ENCODE measurements at regions not wholly inside any gene's neighbourhood (a gene's known extent, or its start where the extent isn't known, plus 50 kb on each side); places are given as distances from the start of the nearest gene placed in this dataset.
"Not testable (repeated sequence)": the region's sequence is repeated elsewhere in the genome, so short reads cannot be mapped to it uniquely, and the experiment has no call there.

DNA sequence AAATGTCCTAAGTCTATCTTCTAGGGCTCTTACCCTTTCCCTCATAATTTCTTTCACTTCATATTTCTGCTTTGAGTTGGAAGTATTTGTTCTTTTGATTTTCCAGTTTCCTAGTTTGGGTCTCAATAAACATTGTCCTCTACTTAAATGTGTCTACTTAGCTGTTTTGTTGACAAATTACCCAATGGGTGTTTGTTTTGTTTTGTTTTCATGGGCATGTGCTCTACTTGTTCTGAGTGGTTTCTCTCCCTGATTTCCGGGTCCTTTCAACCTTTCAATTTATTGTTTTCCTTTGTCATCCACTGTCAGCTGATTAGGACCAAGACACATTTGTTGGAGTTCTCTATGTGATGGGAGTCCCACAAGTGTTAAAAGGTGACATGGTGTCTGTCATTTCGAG, 1181.4 kb downstream of the RPA4 start:
- no peak for DNase-seq

DNA sequence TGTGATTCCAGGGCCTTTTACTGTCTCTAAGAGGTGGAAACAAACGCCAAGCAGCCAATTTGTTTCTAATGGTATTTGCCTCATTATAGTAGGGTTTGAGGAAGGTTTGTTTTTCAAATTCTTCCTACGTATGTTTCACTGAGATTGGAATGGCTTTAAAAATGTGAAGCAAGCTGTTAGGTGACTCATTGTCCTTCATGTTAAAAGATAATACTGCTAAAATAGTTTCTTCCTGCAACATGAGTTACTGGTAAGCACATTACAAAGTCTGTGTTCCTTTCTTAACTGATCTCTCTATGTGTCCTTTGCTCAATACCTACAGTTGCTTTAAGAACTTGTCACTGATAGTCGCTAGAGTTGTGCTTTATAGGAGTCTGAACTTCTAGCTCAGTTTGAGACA, 1183.9 kb downstream of the RPA4 start:
- DNase-seq, result peak; percentile 46

GRCh38 chrX:98068024-98068580, 1184.4 kb downstream of the RPA4 start:
- no peak for DNase-seq

- no peak for DNase-seq
Measured at GRCh38 chrX:98071331-98071730, 1187.6 kb downstream of the RPA4 start.

- DNase-seq, result no peak
Measured at GRCh38 chrX:98077440-98077839, 1193.7 kb downstream of the RPA4 start.

DNA sequence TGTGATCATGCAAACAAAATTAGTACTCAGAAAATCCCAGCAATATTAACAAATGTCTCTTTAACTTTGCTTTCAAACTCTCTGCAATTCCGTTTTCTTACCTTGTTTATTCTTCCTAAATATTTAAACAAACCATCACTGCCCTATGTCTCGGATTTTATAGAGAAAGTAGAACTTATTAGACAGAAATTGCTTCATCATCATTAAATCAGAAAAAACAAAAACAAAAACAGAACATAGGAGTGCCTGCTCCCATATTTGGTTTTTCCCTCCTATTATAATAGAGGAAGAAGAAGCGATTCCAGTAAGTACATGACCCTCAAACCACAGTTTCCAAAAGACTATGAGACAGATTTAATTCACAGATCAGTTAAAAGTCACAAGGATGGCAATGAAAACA, 1228.0 kb downstream of the RPA4 start:
- no peak for DNase-seq

- no peak for DNase-seq
Measured at GRCh38 chrX:98114021-98114420, 1230.3 kb downstream of the RPA4 start.

DNA sequence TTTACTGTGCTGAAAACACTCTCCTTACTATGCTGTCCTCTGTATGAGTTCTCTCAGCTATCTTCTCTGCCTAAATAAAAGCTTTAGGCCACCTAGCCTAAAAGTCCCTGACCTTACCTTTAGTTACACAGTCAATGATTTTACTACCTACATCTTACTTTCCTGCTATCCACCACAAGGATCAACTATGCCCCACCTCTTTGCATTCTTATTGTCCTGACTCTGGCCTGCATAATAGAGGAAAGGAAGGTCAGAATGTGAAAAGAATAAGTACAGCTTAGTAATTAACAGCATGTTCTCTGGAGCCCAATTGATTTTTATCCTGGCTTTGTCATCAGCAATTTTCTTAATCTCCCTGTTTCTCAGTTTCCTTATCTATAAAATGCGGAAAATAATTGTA, 1257.8 kb downstream of the RPA4 start:
- no peak for DNase-seq

GRCh38 chrX:98191003-98191402, 1307.3 kb downstream of the RPA4 start:
- DNase-seq, result no peak

GRCh38 chrX:98194036-98194435, 1310.3 kb downstream of the RPA4 start:
- no peak for DNase-seq

DNA sequence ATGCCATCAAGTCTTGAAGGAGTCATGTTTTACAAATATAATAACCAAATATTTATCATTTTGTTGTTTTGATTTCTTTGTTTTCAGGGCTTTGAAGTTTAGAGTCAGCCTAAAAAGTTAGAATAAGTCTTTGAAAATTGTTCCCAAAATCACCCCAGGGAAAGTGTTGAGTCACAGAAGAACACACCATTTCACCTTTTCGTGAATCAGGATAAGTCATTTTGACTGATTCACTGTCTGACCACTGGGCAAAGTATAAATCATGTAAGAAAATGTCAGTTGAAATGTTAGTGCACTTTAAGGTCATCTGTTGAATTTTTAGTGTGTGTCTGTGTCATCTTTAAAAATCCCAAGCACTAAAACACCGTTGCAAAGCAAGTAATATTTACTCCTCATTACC, 1320.1 kb downstream of the RPA4 start:
- peak; percentile 10 for DNase-seq

- no peak for DNase-seq
Measured at GRCh38 chrX:98207947-98208346, 1324.2 kb downstream of the RPA4 start.

GRCh38 chrX:98231003-98231402, 1347.3 kb downstream of the RPA4 start:
- DNase-seq, result no peak

DNA sequence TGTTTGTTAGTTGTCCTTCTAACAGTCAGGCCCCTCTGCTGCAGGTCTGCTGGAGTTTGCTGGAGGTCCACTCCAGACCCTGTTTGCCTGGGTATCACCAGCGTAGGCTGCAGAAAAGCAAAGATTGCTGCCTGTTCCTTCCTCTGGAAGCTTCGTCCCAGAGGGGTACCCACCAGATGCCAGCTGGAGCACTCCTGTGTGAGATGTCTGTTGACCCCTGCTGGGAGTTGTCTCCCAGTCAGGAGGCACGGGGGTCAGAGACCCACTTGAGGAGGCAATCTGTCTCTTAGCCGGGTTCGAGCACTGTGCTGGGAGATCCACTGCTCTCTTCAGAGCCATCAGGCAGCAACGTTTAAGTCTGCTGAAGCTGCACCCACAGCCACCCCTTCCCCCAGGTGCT, 1356.4 kb downstream of the RPA4 start:
- DNase-seq, result not testable (repeated sequence)

DNA sequence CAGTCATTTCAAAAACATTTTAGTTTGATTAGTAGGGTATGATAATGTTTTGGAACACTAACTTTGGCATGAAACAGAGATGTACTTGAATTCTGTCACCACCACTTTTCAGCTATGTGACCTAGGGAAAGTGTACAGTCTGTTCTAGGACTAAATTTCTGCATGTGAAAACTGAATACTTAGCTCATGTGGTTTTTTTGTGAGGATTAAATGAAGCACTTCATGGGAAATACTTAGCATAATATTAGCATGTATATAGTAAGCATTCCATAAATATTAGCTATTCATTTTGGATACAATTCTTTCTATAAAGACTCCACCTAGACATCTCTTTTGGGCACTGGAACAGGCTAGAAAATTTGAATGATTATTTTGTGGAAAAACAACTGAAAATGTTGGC, 1379.4 kb downstream of the RPA4 start:
- DNase-seq, result no peak

DNA sequence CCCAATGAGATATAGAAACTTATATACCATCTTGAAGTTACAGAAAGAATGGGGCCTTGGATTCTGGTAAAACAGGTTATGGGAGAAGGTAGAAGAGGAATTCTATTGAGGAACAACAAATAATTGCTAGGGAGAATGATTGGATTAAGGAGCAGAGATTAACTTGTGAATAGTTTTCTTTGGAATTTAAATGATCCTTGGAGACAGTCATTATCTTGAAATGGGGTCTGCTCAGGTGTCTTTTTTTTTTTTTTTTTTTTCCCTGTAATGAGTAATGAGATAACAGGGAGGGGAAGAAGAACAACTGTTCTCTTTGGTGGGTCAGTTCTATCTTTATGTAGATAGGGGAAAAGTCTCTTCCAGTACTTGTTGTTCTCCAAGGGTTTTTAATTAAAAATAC, 1406.0 kb downstream of the RPA4 start:
- no peak for DNase-seq

DNA sequence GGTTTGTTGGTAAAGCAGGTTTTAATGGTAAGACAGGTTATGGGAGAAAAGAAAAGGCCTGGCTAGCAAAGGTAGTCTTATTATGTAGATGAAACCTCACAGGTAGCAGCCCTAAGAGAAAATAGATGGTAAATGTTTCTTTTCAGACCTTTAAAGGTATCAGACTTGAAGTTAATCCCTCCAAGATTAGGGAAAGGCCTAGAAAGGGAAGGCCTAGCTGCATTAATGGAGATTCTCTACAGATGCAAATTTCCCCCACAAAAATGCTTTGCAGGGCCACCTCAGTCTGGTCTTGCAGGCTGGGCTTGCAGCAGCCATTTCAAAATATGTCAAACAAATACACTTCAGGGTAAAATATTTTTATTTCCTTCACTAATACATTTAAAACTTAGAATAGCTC, 1410.6 kb downstream of the RPA4 start:
- DNase-seq, result no peak

- DNase-seq, result no peak
Measured at GRCh38 chrX:98296129-98296528, 1412.4 kb downstream of the RPA4 start.

- no peak for DNase-seq
Measured at GRCh38 chrX:98299785-98300184, 1416.1 kb downstream of the RPA4 start.

DNA sequence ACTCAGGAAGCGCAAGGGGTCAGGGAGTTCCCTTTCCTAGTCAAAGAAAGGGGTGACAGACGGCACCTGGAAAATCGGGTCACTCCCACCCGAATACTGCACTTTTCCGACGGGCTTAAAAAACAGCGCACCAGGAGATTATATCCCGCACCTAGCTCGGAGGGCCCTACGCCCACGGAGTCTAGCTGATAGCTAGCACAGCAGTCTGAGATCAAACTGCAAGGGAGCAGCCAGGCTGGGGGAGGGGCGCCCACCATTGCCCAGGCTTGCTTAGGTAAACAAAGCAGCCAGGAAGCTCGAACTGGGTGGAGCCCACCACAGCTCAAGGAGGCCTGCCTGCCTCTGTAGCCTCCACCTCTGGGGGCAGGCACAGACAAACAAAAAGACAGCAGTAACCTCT, 1416.8 kb downstream of the RPA4 start:
- not testable (repeated sequence) for DNase-seq

DNA sequence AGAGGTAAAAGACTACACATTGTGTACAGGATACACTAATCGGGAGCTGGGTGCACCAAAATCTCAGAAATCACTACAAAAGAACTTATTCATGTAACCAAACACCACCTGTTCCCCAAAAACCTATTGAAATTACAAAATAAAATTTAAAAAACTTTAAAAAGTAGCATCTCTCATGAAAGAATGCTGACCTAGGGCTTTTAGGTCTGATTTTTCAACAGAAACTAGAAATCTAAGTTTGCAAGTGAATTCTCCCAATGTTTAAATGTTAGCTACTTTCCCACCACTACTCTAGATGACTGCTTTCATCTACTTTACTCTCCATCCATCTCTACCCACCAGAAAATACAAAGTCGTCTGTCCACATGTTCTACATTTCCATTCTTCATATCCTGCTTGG, 1447.7 kb downstream of the RPA4 start:
- no peak for DNase-seq

DNA sequence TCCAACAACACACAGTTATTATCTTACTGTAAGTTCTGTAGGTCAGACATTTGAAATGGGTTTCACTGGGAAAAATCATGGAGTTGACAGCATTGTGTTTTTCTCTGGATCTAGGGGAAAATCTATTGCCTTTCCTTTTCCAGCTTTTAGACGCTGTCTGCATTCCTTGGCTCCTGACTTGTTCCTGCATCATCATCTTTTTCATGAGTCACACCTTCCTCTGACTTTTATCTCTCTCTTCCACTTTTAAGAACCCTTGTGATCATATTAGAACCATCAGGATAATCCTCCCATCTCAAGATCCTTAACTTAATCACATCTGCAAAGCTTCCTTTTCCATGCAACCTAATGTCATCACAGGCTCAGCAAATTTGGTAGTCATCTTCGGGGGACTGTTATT, 1454.8 kb downstream of the RPA4 start:
- DNase-seq, result peak; percentile 31

DNA sequence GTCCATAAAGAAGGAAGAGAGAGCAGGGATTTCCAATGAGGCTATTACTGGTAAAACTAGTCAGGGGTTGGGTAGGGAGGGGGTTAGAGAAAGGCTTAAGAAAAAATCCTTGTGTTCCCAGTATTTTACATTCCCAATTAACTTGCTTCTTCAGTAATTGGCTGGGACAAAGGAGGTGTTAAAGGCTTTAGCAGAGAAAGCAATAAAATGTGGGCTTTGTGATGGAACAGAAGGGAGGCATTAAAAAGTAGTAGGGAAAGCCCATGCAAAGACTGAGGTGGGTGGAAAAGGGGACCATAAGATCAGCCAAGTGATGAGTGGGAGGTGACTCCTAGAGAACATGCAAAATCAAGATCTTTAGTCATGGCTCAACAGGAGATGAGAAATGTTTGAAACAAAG, 1467.2 kb downstream of the RPA4 start:
- no peak for DNase-seq

DNA sequence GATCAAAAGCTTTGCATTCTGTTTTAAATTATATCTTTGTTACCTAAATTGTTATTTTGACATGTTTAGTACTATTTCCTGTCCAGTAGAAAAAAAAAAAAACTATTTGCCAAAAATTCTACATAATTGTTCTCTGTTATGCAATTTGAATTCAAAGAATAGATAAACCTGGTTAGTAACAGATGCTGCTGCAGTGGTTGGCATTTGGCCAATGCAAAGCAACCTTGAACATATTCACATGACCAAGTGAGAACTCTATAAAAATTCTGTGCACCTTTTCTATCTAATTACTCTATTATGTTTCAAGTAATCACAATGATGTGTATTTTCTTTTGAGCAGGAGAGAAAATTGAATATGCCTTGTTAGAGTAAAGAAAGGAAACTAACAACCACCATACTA, 1473.4 kb downstream of the RPA4 start:
- DNase-seq, result no peak

- DNase-seq, result no peak
Measured at GRCh38 chrX:98362630-98363029, 1478.9 kb downstream of the RPA4 start.

GRCh38 chrX:98371994-98372393, 1488.3 kb downstream of the RPA4 start:
- no peak for DNase-seq
